H9 (cell line): ENCODE measurements at regions not wholly inside any gene's neighbourhood (a gene's known extent, or its start where the extent isn't known, plus 50 kb on each side); places are given as distances from the start of the nearest gene placed in this dataset.

Source experiments
- DNase-seq: peaks from one replicate; pipeline ENCODE4 v3.0.0-alpha.2; 2017
- H2AFZ ChIP-seq: one replicate; pipeline ENCODE4 v1.6.1; 2013; ENCODE audit warnings: mild to moderate bottlenecking, low read length, control low read depth, moderate library complexity
- H2AK5ac ChIP-seq: 2 replicates; pipeline ENCODE4 v1.6.1; 2013; ENCODE audit warnings: low read length, control low read depth, mixed read lengths; ENCODE audit not compliant: insufficient read length
- H2BK120ac ChIP-seq: one replicate; pipeline ENCODE4 v1.6.1; 2013; ENCODE audit warnings: low read depth, mild to moderate bottlenecking, low read length, control low read depth, inconsistent platforms; ENCODE audit not compliant: poor library complexity, severe bottlenecking
- H2BK12ac ChIP-seq: 2 replicates; pipeline ENCODE4 v1.6.1; 2013; ENCODE audit warnings: low read length, control low read depth, mixed read lengths, low read depth; ENCODE audit not compliant: insufficient read length
- H2BK15ac ChIP-seq: 2 replicates; pipeline ENCODE4 v1.6.1; 2013; ENCODE audit warnings: low read depth, low read length, control low read depth
- H2BK20ac ChIP-seq: one replicate; pipeline ENCODE4 v1.6.1; 2013; ENCODE audit warnings: low read depth, mild to moderate bottlenecking, low read length, control low read depth, inconsistent platforms; ENCODE audit not compliant: poor library complexity, severe bottlenecking
- H2BK5ac ChIP-seq: 2 replicates; pipeline ENCODE4 v1.6.1; 2013; ENCODE audit warnings: low read length, control low read depth, mixed read lengths; ENCODE audit not compliant: insufficient read length
- H3K14ac ChIP-seq: 2 replicates; pipeline ENCODE4 v1.6.1; 2013; ENCODE audit warnings: low read length, control low read depth; ENCODE audit not compliant: insufficient read depth
- H3K18ac ChIP-seq: 2 replicates; pipeline ENCODE4 v1.6.1; 2013; ENCODE audit warnings: low read depth, mild to moderate bottlenecking, mixed read lengths, low read length, control low read depth; ENCODE audit not compliant: insufficient read length
- H3K23ac ChIP-seq: 2 replicates; pipeline ENCODE4 v1.6.1; 2013; ENCODE audit warnings: low read length, control low read depth, mixed read lengths, low read depth; ENCODE audit not compliant: insufficient read length
- H3K23me2 ChIP-seq: 2 replicates; pipeline ENCODE4 v1.6.1; 2013; ENCODE audit warnings: low read depth, mild to moderate bottlenecking, mixed read lengths, low read length, control low read depth; ENCODE audit not compliant: insufficient read length, poor library complexity, severe bottlenecking
- H3K27ac ChIP-seq: 2 replicates; pipeline ENCODE4 v1.5.1; 2013; ENCODE audit warnings: low read length, control low read depth, mixed read lengths, low read depth; ENCODE audit not compliant: insufficient read length
- H3K27me3 ChIP-seq: 2 replicates; pipeline ENCODE4 v1.6.1; 2013; ENCODE audit warnings: low read length, control low read depth, inconsistent platforms; ENCODE audit not compliant: insufficient read depth
- H3K4ac ChIP-seq: 2 replicates; pipeline ENCODE4 v1.6.1; 2013; ENCODE audit warnings: low read depth, mild to moderate bottlenecking, control low read depth, inconsistent platforms, low read length, moderate library complexity
- H3K4me1 ChIP-seq: 2 replicates; pipeline ENCODE4 v1.6.1; 2013; ENCODE audit warnings: low read length, control low read depth, inconsistent platforms; ENCODE audit not compliant: insufficient read depth
- H3K4me2 ChIP-seq: 2 replicates; pipeline ENCODE4 v1.6.1; 2013; ENCODE audit warnings: low read length, control low read depth, mixed read lengths; ENCODE audit not compliant: insufficient read length, insufficient read depth
- H3K56ac ChIP-seq: 2 replicates; pipeline ENCODE4 v1.6.1; 2013; ENCODE audit warnings: low read depth, mild to moderate bottlenecking, mixed read lengths, low read length, control low read depth; ENCODE audit not compliant: insufficient read length
- H3K79me1 ChIP-seq: 2 replicates; pipeline ENCODE4 v1.6.1; 2013; ENCODE audit warnings: low read depth, mild to moderate bottlenecking, moderate library complexity, low read length, control low read depth, inconsistent platforms; ENCODE audit not compliant: insufficient read depth, poor library complexity, severe bottlenecking
- H3K79me2 ChIP-seq: 2 replicates; pipeline ENCODE4 v1.6.1; 2013; ENCODE audit warnings: low read length, control low read depth, inconsistent platforms; ENCODE audit not compliant: insufficient read depth
- H3K9ac ChIP-seq: 2 replicates; pipeline ENCODE4 v1.6.1; 2013; ENCODE audit warnings: low read length, control low read depth, mixed read lengths; ENCODE audit not compliant: insufficient read length; ENCODE audit errors: extremely low read depth
- H3K9me3 ChIP-seq: one replicate; pipeline ENCODE4 v1.6.1; 2013; ENCODE audit warnings: low read depth, low read length, inconsistent platforms; ENCODE audit not compliant: control insufficient read depth
- H3T11ph ChIP-seq: one replicate; pipeline ENCODE4 v1.6.1; 2013; ENCODE audit warnings: mild to moderate bottlenecking, low read length, control low read depth, inconsistent platforms
- H4K20me1 ChIP-seq: one replicate; pipeline ENCODE4 v1.6.1; 2013; ENCODE audit not compliant: control insufficient read depth, insufficient read length, insufficient read depth
- H4K5ac ChIP-seq: 2 replicates; pipeline ENCODE4 v1.6.1; 2013; ENCODE audit warnings: low read depth, mild to moderate bottlenecking, mixed read lengths, low read length, control low read depth; ENCODE audit not compliant: insufficient read length
- H4K8ac ChIP-seq: replicated peaks from 2 replicates; pipeline ENCODE4 v1.6.1; 2013; ENCODE audit warnings: low read length, control low read depth, mixed read lengths, low read depth; ENCODE audit not compliant: insufficient read length
- H4K91ac ChIP-seq: 2 replicates; pipeline ENCODE4 v1.6.1; 2013; ENCODE audit warnings: low read depth, mild to moderate bottlenecking, moderate library complexity, mixed read lengths, low read length, control low read depth; ENCODE audit not compliant: insufficient read length
- H3K27ac Mint-ChIP-seq, 3 experiments: 2 replicates in 2 of 3; 3 replicates in 1 of 3; pipeline ENCODE4 v1.8.0; 2020 to 2021; ENCODE audit warnings: mixed read lengths in 3 of 3, mild to moderate bottlenecking in 1 of 3, moderate library complexity in 1 of 3
- H3K27me3 Mint-ChIP-seq: 2 replicates; pipeline ENCODE4 v1.8.0; 2021; ENCODE audit warnings: low read depth, mild to moderate bottlenecking, moderate library complexity, mixed read lengths
- H3K36me3 Mint-ChIP-seq, 3 experiments: 2 replicates in 2 of 3; 3 replicates in 1 of 3; pipeline ENCODE4 v1.8.0; 2020 to 2021; ENCODE audit warnings: low read depth in 3 of 3, mixed read lengths in 3 of 3; ENCODE audit not compliant: insufficient read depth in 1 of 3
- H3K4me1 Mint-ChIP-seq, 2 experiments: 2 replicates each; pipeline ENCODE4 v1.8.0; 2020; ENCODE audit warnings: mixed read lengths in 2 of 2
- H3K4me3 Mint-ChIP-seq, 2 experiments: 2 replicates in 1 of 2; 3 replicates in 1 of 2; pipeline ENCODE4 v1.8.0; 2020 to 2021; ENCODE audit warnings: mild to moderate bottlenecking in 2 of 2, mixed read lengths in 2 of 2, moderate library complexity in 1 of 2
- H3K9me3 Mint-ChIP-seq, 2 experiments: 2 replicates in 1 of 2; 3 replicates in 1 of 2; pipeline ENCODE4 v1.8.0; 2020; ENCODE audit warnings: mild to moderate bottlenecking in 2 of 2, mixed read lengths in 2 of 2, moderate library complexity in 1 of 2
- TF ChIP-seq, protein P1 (sequence below): fragments of 200-600 bp; sonication (generic); conservative IDR thresholded peaks from 3 replicates; pipeline ENCODE4 v1.8.0; 2021; ENCODE audit warnings: antibody characterized with exemption, mild to moderate bottlenecking

GRCh38 chr10:61313460-61313859 lies 139.7 kb downstream of the TMEM26 start:
- Histone ChIP-seq H2AK5ac (no peak overlapping the region), H3K18ac (no peak overlapping the region), H3K14ac (no peak overlapping the region), H2BK120ac (no peak overlapping the region), H3K9ac (no peak overlapping the region), H3K79me1 (no peaks in the 10 kb centered on the region), H2BK20ac (no peak overlapping the region), H3K9me3 (no peaks in the 10 kb centered on the region), H2BK12ac (no peak overlapping the region), H3K4ac (no peak overlapping the region), H3K27me3 (no peaks in the 10 kb centered on the region), H3K4me1 (no peaks in the 10 kb centered on the region), H3K23ac (no peak overlapping the region), H3K4me2 (no peak overlapping the region), H3K23me2 (no peaks in the 10 kb centered on the region), H3K79me2 (no peaks in the 10 kb centered on the region), H2BK15ac (no peak overlapping the region), H4K91ac (no peak overlapping the region), H4K5ac (no peak overlapping the region), H3K56ac (no peak overlapping the region), H2AFZ (no peak overlapping the region), H3T11ph (no peak overlapping the region), H2BK5ac (no peak overlapping the region), H4K8ac (no peak overlapping the region), H4K20me1 (no peaks in the 10 kb centered on the region), H3K27ac (no peak overlapping the region)
- H3K4me1 Mint-ChIP-seq = no peaks in the 10 kb centered on the region
- H3K27me3 Mint-ChIP-seq = no peaks in the 10 kb centered on the region
- TF ChIP-seq, protein P1, sequence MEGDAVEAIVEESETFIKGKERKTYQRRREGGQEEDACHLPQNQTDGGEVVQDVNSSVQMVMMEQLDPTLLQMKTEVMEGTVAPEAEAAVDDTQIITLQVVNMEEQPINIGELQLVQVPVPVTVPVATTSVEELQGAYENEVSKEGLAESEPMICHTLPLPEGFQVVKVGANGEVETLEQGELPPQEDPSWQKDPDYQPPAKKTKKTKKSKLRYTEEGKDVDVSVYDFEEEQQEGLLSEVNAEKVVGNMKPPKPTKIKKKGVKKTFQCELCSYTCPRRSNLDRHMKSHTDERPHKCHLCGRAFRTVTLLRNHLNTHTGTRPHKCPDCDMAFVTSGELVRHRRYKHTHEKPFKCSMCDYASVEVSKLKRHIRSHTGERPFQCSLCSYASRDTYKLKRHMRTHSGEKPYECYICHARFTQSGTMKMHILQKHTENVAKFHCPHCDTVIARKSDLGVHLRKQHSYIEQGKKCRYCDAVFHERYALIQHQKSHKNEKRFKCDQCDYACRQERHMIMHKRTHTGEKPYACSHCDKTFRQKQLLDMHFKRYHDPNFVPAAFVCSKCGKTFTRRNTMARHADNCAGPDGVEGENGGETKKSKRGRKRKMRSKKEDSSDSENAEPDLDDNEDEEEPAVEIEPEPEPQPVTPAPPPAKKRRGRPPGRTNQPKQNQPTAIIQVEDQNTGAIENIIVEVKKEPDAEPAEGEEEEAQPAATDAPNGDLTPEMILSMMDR = no peak
- no peaks in the 10 kb centered on the region for H3K36me3 Mint-ChIP-seq
- H3K9me3 Mint-ChIP-seq = peaks cover 0 to 4% of the 10 kb centered on the region in 2 experiments; a peak in 2 of 5 replicates
- no peak for DNase-seq
- no peak overlapping the region for H3K27ac Mint-ChIP-seq
- no peak overlapping the region for H3K4me3 Mint-ChIP-seq
